WTC11 (cell line): ENCODE measurements at regions not wholly inside any gene's neighbourhood (a gene's known extent, or its start where the extent isn't known, plus 50 kb on each side); places are given as distances from the start of the nearest gene placed in this dataset.
A peak's percentile ranks its signal among the peaks of the same experiment; 100 is the strongest.

Experiments
- ATAC-seq: fragments of 200-7000 bp; cut with Tn5 transposase; 2 replicates; pipeline ENCODE4 v1.10.0; 2021; ENCODE audit warnings: mild to moderate bottlenecking, moderate library complexity
- CTCF ChIA-PET: fragments of 300-600 bp; sonication (Branson Sonifier 250); formaldehyde crosslinking; loops from one replicate; lab custom pipeline; 2021; ENCODE audit warnings: antibody characterized with exemption; lab: Charles Lee
- POLR2A ChIA-PET: fragments of 350-600 bp; sonication (Branson Sonifier 250); formaldehyde crosslinking; loops from one replicate; lab custom pipeline; 2021; ENCODE audit warnings: antibody characterized with exemption; lab: Charles Lee
- DNase-seq: peaks from one replicate; pipeline ENCODE4 v3.0.0; 2021; ENCODE audit warnings: low spot score
- H3K27ac Mint-ChIP-seq: 2 replicates; pipeline ENCODE4 v1.8.0; 2021; ENCODE audit warnings: mixed read lengths
- H3K27me3 Mint-ChIP-seq: 2 replicates; pipeline ENCODE4 v1.8.0; 2021; ENCODE audit warnings: low read depth, mild to moderate bottlenecking, moderate library complexity, mixed read lengths
- H3K36me3 Mint-ChIP-seq: 2 replicates; pipeline ENCODE4 v1.8.0; 2021; ENCODE audit warnings: mixed read lengths
- H3K4me1 Mint-ChIP-seq: 2 replicates; pipeline ENCODE4 v1.8.0; 2022; ENCODE audit warnings: mixed read lengths
- H3K4me3 Mint-ChIP-seq: 2 replicates; pipeline ENCODE4 v1.8.0; 2021; ENCODE audit warnings: mild to moderate bottlenecking, moderate library complexity, mixed read lengths
- H3K9me3 Mint-ChIP-seq: 2 replicates; pipeline ENCODE4 v1.8.0; 2021; ENCODE audit warnings: mixed read lengths
- AFF4 ChIP-seq: sonication (generic); formaldehyde crosslinking; IDR thresholded peaks from 2 replicates; pipeline ENCODE4 v1.8.1; 2023; ENCODE audit warnings: mild to moderate bottlenecking, missing genetic modification reagents, borderline replicate concordance
- CREM ChIP-seq: sonication (generic); formaldehyde crosslinking; IDR thresholded peaks from 2 replicates; pipeline ENCODE4 v1.8.1; 2022; ENCODE audit warnings: mild to moderate bottlenecking, missing genetic modification reagents, moderate library complexity
- E2F4 ChIP-seq: sonication (generic); formaldehyde crosslinking; IDR thresholded peaks from 2 replicates; pipeline ENCODE4 v1.8.1; 2022; ENCODE audit warnings: low read depth, mild to moderate bottlenecking, moderate library complexity, missing genetic modification reagents, borderline replicate concordance
- FOXK1 ChIP-seq: sonication (generic); formaldehyde crosslinking; IDR thresholded peaks from 2 replicates; pipeline ENCODE4 v1.8.0; 2022; ENCODE audit warnings: mild to moderate bottlenecking, moderate library complexity, missing genetic modification reagents
- GABPB1 ChIP-seq: sonication (generic); formaldehyde crosslinking; IDR thresholded peaks from 2 replicates; pipeline ENCODE4 v1.8.1; 2023; ENCODE audit warnings: mild to moderate bottlenecking, missing genetic modification reagents
- NFYB ChIP-seq: sonication (generic); formaldehyde crosslinking; conservative IDR thresholded peaks from 2 replicates; pipeline ENCODE4 v1.8.0; 2022; ENCODE audit warnings: low read depth, missing genetic modification reagents
- NR1H2 ChIP-seq: sonication (generic); formaldehyde crosslinking; IDR thresholded peaks from 2 replicates; pipeline ENCODE4 v1.9.0; 2021; ENCODE audit warnings: mild to moderate bottlenecking, moderate library complexity, missing genetic modification reagents
- RELA ChIP-seq: sonication (generic); formaldehyde crosslinking; IDR thresholded peaks from 2 replicates; pipeline ENCODE4 v1.8.1; 2022; ENCODE audit warnings: missing genetic modification reagents, mild to moderate bottlenecking, borderline replicate concordance
- SMAD3 ChIP-seq: sonication (generic); formaldehyde crosslinking; IDR thresholded peaks from 2 replicates; pipeline ENCODE4 v1.8.0; 2022; ENCODE audit warnings: missing genetic modification reagents, mild to moderate bottlenecking, borderline replicate concordance
- TCF7 ChIP-seq: sonication (generic); formaldehyde crosslinking; IDR thresholded peaks from 2 replicates; pipeline ENCODE4 v1.8.0; 2022; ENCODE audit warnings: mild to moderate bottlenecking, low read depth, missing genetic modification reagents, moderate library complexity
- ZNF423 ChIP-seq: fragments of 250-450 bp; sonication (Bioruptor Pico); IDR thresholded peaks from 2 replicates; pipeline ENCODE4 v2.1.2; 2022; ENCODE audit warnings: mild to moderate bottlenecking, moderate library complexity
- TF ChIP-seq, protein P1 (sequence below): fragments of 250-450 bp; sonication (Bioruptor Pico); IDR thresholded peaks from 2 replicates; pipeline ENCODE4 v2.1.2; 2022; ENCODE audit warnings: mild to moderate bottlenecking, moderate library complexity
- TF ChIP-seq, protein P2 (sequence below): sonication (generic); formaldehyde crosslinking; IDR thresholded peaks from 2 replicates; pipeline ENCODE4 v1.8.0; 2022; ENCODE audit warnings: mild to moderate bottlenecking, missing genetic modification reagents
- TF ChIP-seq, protein P3 (sequence below): sonication (generic); formaldehyde crosslinking; IDR thresholded peaks from 2 replicates; pipeline ENCODE4 v1.8.0; 2022; ENCODE audit warnings: mild to moderate bottlenecking, missing genetic modification reagents

GRCh38 chr13:48591889-48592687, 59.2 kb upstream of the RCBTB2 start:
- peaks cover 26% of the 10 kb centered on the region for H3K36me3 Mint-ChIP-seq
- ChIA-PET CTCF (interaction anchor here (0.8 to 1.4 kb wide), 4 partner anchors 12 to 177 kb away, joined by 3 to 4 read pairs (median 3); no protein-coding TSS in a partner anchor), POLR2A (interaction anchor here (0.6 kb wide), 1 partner anchor 775 kb away, joined by 6 read pairs; no protein-coding TSS in a partner anchor)
- peaks cover 32% of the 10 kb centered on the region for H3K9me3 Mint-ChIP-seq
- ATAC-seq (peak; percentile 16; the same call in 1 of the 2 replicates), DNase-seq (no peak)
- H3K4me1 Mint-ChIP-seq = peaks cover 53% of the 10 kb centered on the region
- H3K27ac Mint-ChIP-seq = peak overlapping the region; percentile 75
- TF ChIP-seq RELA (CRISPR knock-in tag) (no peak), GABPB1 (no peak), E2F4 (CRISPR knock-in tag) (no peak), AFF4 (CRISPR knock-in tag) (no peak), FOXK1 (CRISPR knock-in tag) (no peak), SMAD3 (CRISPR knock-in tag) (no peak), ZNF423 (CRISPR knock-in tag) (no peak), NFYB (CRISPR knock-in tag) (no peak), CREM (CRISPR knock-in tag) (no peak), TCF7 (CRISPR knock-in tag) (no peak), NR1H2 (CRISPR knock-in tag) (no peak)
- TF ChIP-seq, protein P1, sequence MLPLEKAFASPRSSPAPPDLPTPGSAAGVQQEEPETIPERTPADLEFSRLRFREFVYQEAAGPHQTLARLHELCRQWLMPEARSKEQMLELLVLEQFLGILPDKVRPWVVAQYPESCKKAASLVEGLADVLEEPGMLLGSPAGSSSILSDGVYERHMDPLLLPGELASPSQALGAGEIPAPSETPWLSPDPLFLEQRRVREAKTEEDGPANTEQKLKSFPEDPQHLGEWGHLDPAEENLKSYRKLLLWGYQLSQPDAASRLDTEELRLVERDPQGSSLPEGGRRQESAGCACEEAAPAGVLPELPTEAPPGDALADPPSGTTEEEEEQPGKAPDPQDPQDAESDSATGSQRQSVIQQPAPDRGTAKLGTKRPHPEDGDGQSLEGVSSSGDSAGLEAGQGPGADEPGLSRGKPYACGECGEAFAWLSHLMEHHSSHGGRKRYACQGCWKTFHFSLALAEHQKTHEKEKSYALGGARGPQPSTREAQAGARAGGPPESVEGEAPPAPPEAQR (CRISPR knock-in tag) = no peak
- TF ChIP-seq, protein P2, sequence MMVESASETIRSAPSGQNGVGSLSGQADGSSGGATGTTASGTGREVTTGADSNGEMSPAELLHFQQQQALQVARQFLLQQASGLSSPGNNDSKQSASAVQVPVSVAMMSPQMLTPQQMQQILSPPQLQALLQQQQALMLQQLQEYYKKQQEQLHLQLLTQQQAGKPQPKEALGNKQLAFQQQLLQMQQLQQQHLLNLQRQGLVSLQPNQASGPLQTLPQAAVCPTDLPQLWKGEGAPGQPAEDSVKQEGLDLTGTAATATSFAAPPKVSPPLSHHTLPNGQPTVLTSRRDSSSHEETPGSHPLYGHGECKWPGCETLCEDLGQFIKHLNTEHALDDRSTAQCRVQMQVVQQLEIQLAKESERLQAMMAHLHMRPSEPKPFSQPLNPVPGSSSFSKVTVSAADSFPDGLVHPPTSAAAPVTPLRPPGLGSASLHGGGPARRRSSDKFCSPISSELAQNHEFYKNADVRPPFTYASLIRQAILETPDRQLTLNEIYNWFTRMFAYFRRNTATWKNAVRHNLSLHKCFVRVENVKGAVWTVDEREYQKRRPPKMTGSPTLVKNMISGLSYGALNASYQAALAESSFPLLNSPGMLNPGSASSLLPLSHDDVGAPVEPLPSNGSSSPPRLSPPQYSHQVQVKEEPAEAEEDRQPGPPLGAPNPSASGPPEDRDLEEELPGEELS (CRISPR knock-in tag) = no peak
- TF ChIP-seq, protein P3, sequence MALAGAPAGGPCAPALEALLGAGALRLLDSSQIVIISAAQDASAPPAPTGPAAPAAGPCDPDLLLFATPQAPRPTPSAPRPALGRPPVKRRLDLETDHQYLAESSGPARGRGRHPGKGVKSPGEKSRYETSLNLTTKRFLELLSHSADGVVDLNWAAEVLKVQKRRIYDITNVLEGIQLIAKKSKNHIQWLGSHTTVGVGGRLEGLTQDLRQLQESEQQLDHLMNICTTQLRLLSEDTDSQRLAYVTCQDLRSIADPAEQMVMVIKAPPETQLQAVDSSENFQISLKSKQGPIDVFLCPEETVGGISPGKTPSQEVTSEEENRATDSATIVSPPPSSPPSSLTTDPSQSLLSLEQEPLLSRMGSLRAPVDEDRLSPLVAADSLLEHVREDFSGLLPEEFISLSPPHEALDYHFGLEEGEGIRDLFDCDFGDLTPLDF = no peak
- H3K27me3 Mint-ChIP-seq = no peaks in the 10 kb centered on the region
- H3K4me3 Mint-ChIP-seq = 0 out of 2 replicates have a peak overlapping the region, but pooled peaks have one; percentile 5
